Osteoblast (primary cell): ENCODE measurements at regions not wholly inside any gene's neighbourhood (a gene's known extent, or its start where the extent isn't known, plus 50 kb on each side); places are given as distances from the start of the nearest gene placed in this dataset.

Source experiments
- DNase-seq: peaks from one replicate; pipeline ENCODE4 v3.0.0; 2011; ENCODE audit warnings: low spot score, mixed read lengths; ENCODE audit not compliant: insufficient read length; ENCODE audit errors: missing footprints
- H2AFZ ChIP-seq: 2 replicates; pipeline ENCODE4 v1.6.0; 2011; ENCODE audit warnings: mild to moderate bottlenecking, low read length
- H3K27ac ChIP-seq: 2 replicates; pipeline ENCODE4 v1.5.1; 2011; ENCODE audit warnings: mild to moderate bottlenecking, low read depth, low read length, moderate library complexity
- H3K27me3 ChIP-seq: 2 replicates; pipeline ENCODE4 v1.6.0; 2012; ENCODE audit warnings: mild to moderate bottlenecking, control low read depth, inconsistent platforms, low read length, moderate library complexity; ENCODE audit not compliant: insufficient read depth
- H3K36me3 ChIP-seq: 2 replicates; pipeline ENCODE4 v1.5.1; 2011; ENCODE audit warnings: mild to moderate bottlenecking, low read length, control low read depth, moderate library complexity; ENCODE audit not compliant: insufficient read depth
- H3K4me1 ChIP-seq: 2 replicates; pipeline ENCODE4 v1.5.1; 2011; ENCODE audit warnings: mild to moderate bottlenecking, low read length, control low read depth, moderate library complexity; ENCODE audit not compliant: insufficient read depth
- H3K4me2 ChIP-seq: 2 replicates; pipeline ENCODE4 v1.6.0; 2011; ENCODE audit warnings: mild to moderate bottlenecking, low read length; ENCODE audit not compliant: insufficient read depth
- H3K4me3 ChIP-seq: fragments of 200-600 bp; sonication (generic); 3 replicates; pipeline ENCODE4 v1.5.1; 2012; ENCODE audit warnings: mild to moderate bottlenecking, low read length, inconsistent platforms; ENCODE audit not compliant: insufficient read depth
- H3K79me2 ChIP-seq: 2 replicates; pipeline ENCODE4 v1.6.0; 2012; ENCODE audit warnings: mild to moderate bottlenecking, low read length, control low read depth, inconsistent platforms; ENCODE audit not compliant: insufficient read depth
- H3K9me3 ChIP-seq: 2 replicates; pipeline ENCODE4 v1.5.1; 2011; ENCODE audit warnings: low read depth, low read length, control low read depth
- H4K20me1 ChIP-seq: 2 replicates; pipeline ENCODE4 v1.6.0; 2012; ENCODE audit warnings: mild to moderate bottlenecking, low read length, control low read depth; ENCODE audit not compliant: insufficient read depth
- CTCF ChIP-seq: IDR thresholded peaks from 2 replicates; pipeline ENCODE4 v1.5.1; 2011; ENCODE audit warnings: mild to moderate bottlenecking, low read depth, low read length, moderate library complexity; ENCODE audit errors: extremely low read depth

- Histone ChIP-seq H3K27me3 (no peaks in the 10 kb centered on the region), H3K27ac (no peak overlapping the region), H2AFZ (no peak overlapping the region), H3K4me1 (no peaks in the 10 kb centered on the region), H3K9me3 (no peaks in the 10 kb centered on the region), H3K4me2 (no peak overlapping the region), H3K36me3 (no peaks in the 10 kb centered on the region), H3K79me2 (no peaks in the 10 kb centered on the region), H3K4me3 (no peak overlapping the region), H4K20me1 (no peaks in the 10 kb centered on the region)
- TF ChIP-seq CTCF = no peak
- DNase-seq = no peak
Observed at GRCh38 chr5:125026867-125027731, 280.7 kb upstream of the ZNF608 start.

GRCh38 chr5:125032286-125032685 lies 285.8 kb upstream of the ZNF608 start:
- TF ChIP-seq CTCF = no peak
- no peaks in the 10 kb centered on the region for H3K9me3 ChIP-seq
- no peaks in the 10 kb centered on the region for H3K79me2 ChIP-seq
- no peak for DNase-seq
- no peaks in the 10 kb centered on the region for H3K27me3 ChIP-seq
- no peaks in the 10 kb centered on the region for H4K20me1 ChIP-seq
- H3K4me3 ChIP-seq = no peak overlapping the region
- H2AFZ ChIP-seq = peak overlapping the region; percentile 57
- no peak overlapping the region for H3K4me2 ChIP-seq
- H3K4me1 ChIP-seq = peaks cover 2% of the 10 kb centered on the region
- no peaks in the 10 kb centered on the region for H3K36me3 ChIP-seq
- no peak overlapping the region for H3K27ac ChIP-seq

GRCh38 chr5:125033602-125034001 lies 287.2 kb upstream of the ZNF608 start:
- Histone ChIP-seq H3K36me3 (no peaks in the 10 kb centered on the region), H3K27ac (no peak overlapping the region), H3K27me3 (no peaks in the 10 kb centered on the region), H3K4me3 (no peak overlapping the region), H4K20me1 (no peaks in the 10 kb centered on the region), H3K4me1 (peaks cover 2% of the 10 kb centered on the region), H3K79me2 (no peaks in the 10 kb centered on the region), H2AFZ (no peak overlapping the region), H3K4me2 (no peak overlapping the region), H3K9me3 (no peaks in the 10 kb centered on the region)
- no peak for DNase-seq
- no peak for TF ChIP-seq CTCF

- H2AFZ ChIP-seq = no peak overlapping the region
- no peak overlapping the region for H3K4me2 ChIP-seq
- no peaks in the 10 kb centered on the region for H3K27me3 ChIP-seq
- peaks cover 2% of the 10 kb centered on the region for H3K4me1 ChIP-seq
- no peak overlapping the region for H3K4me3 ChIP-seq
- TF ChIP-seq CTCF = no peak
- no peak for DNase-seq
- no peaks in the 10 kb centered on the region for H3K79me2 ChIP-seq
- H3K36me3 ChIP-seq = no peaks in the 10 kb centered on the region
- no peaks in the 10 kb centered on the region for H3K9me3 ChIP-seq
- no peaks in the 10 kb centered on the region for H4K20me1 ChIP-seq
- H3K27ac ChIP-seq = no peak overlapping the region
Observed at GRCh38 chr5:125034331-125034730, 287.9 kb upstream of the ZNF608 start.
